ENCODE measurements at regions not wholly inside any gene's neighbourhood (a gene's known extent, or its start where the extent isn't known, plus 50 kb on each side); places are given as distances from the start of the nearest gene placed in this dataset.
"Not testable (repeated sequence)": the region's sequence is repeated elsewhere in the genome, so short reads cannot be mapped to it uniquely, and the experiment has no call there.

DNA sequence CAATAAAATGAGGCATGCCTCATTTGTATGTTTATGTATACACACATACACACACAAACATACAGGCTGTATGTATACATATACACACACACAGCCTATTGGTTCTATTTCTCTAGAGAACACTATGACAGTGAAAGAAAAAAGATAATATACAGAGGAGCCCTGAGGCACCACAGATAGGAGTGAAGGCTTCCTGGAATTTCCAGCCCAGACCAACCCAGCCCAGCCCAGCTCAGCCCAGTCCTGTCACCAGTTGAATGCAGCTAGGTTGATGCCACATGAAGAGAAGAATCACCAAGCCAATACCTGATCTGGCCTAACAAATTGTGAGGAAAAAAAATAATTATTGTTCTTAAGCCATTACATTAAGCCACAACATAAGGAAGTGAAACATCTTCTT lies 126.9 kb upstream of the PDE4D start:
- no peak overlapping the region for H3K23ac ChIP-seq (ENCODE audit: low read length in 2 of 2)
- no peak overlapping the region for H3K14ac ChIP-seq (ENCODE audit: low read length in 2 of 2)
- H2BK5ac ChIP-seq (ENCODE audit: low read depth, low read length, poor library complexity, severe bottlenecking) = no peak overlapping the region
- no peaks in the 10 kb centered on the region for H3K36me3 ChIP-seq (ENCODE audit: control insufficient read depth in 1 of 2, insufficient read depth in 2 of 2, low read depth in 1 of 2, low read length in 2 of 2)
- H2BK120ac ChIP-seq (ENCODE audit: low read depth, low read length) = no peak overlapping the region
- DNase-seq = no peak
- no peak overlapping the region for H2BK12ac ChIP-seq (ENCODE audit: low read length in 2 of 2)
- H4K91ac ChIP-seq (ENCODE audit: low read length) = no peak overlapping the region
- no peaks in the 10 kb centered on the region for H3K79me1 ChIP-seq (replicated peaks; ENCODE audit: low read length, poor library complexity, severe bottlenecking)
- no peak overlapping the region for H2AFZ ChIP-seq (ENCODE audit: low read depth, low read length)
- no peak overlapping the region for H3K4me3 ChIP-seq (ENCODE audit: insufficient read depth in 1 of 2, low read depth in 1 of 2, low read length in 2 of 2)
- no peaks in the 10 kb centered on the region for H3K27me3 ChIP-seq (ENCODE audit: control insufficient read depth in 1 of 2, insufficient read depth in 1 of 2, low read length in 2 of 2)
- H3K4me2 ChIP-seq (ENCODE audit: low read length, poor library complexity, severe bottlenecking) = no peak overlapping the region
- H2BK15ac ChIP-seq (ENCODE audit: low read depth, poor library complexity, severe bottlenecking) = no peak overlapping the region
- H3K18ac ChIP-seq (ENCODE audit: low read depth in 1 of 2, low read length in 2 of 2) = no peak overlapping the region
- H3K4me1 ChIP-seq (ENCODE audit: control insufficient read depth, insufficient read depth, low read depth, low read length) = no peaks in the 10 kb centered on the region
- H3K4ac ChIP-seq (ENCODE audit: low read depth in 1 of 2, low read length in 2 of 2) = no peak overlapping the region
- H3K27ac ChIP-seq (ENCODE audit: low read length, poor library complexity, severe bottlenecking) = no peak overlapping the region
- no peak overlapping the region for H4K8ac ChIP-seq (ENCODE audit: low read length)
- no peak overlapping the region for H2AK5ac ChIP-seq (ENCODE audit: low read length, severe bottlenecking)
- no peaks in the 10 kb centered on the region for H3K9me3 ChIP-seq (ENCODE audit: control insufficient read depth, low read length)
- H3K9ac ChIP-seq (ENCODE audit: low read length) = no peak overlapping the region

DNA sequence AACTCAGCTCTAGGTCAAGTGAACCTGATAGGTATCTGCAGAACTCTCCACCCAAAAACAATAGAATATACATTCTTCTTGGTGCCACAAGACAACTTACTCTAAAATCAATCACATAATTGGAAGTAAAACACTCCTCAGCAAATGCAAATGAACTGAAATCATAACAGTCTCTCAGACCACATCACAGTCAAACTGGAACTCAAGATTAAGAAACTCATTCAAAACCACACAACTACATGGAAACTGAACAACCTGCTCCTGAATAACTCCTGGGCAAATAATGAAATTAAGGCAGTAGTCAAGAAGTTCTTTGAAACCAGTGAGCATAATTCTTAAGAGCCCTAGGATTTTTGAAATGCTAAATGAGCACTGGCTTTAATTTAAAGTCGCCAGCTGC lies 125.4 kb upstream of the PDE4D start:
- not testable (repeated sequence) for H3K18ac ChIP-seq (ENCODE audit: low read depth in 1 of 2, low read length in 2 of 2); H3K79me1 ChIP-seq (replicated peaks; ENCODE audit: low read length, poor library complexity, severe bottlenecking); H2BK120ac ChIP-seq (ENCODE audit: low read depth, low read length); H4K91ac ChIP-seq (ENCODE audit: low read length); H4K8ac ChIP-seq (ENCODE audit: low read length); H3K36me3 ChIP-seq (ENCODE audit: control insufficient read depth in 1 of 2, insufficient read depth in 2 of 2, low read depth in 1 of 2, low read length in 2 of 2); H3K4me2 ChIP-seq (ENCODE audit: low read length, poor library complexity, severe bottlenecking); DNase-seq; H3K14ac ChIP-seq (ENCODE audit: low read length in 2 of 2); H3K27me3 ChIP-seq (ENCODE audit: control insufficient read depth in 1 of 2, insufficient read depth in 1 of 2, low read length in 2 of 2); H3K23ac ChIP-seq (ENCODE audit: low read length in 2 of 2); H3K27ac ChIP-seq (ENCODE audit: low read length, poor library complexity, severe bottlenecking); H3K9ac ChIP-seq (ENCODE audit: low read length); H2BK5ac ChIP-seq (ENCODE audit: low read depth, low read length, poor library complexity, severe bottlenecking); H3K4ac ChIP-seq (ENCODE audit: low read depth in 1 of 2, low read length in 2 of 2); H2BK15ac ChIP-seq (ENCODE audit: low read depth, poor library complexity, severe bottlenecking); H3K9me3 ChIP-seq (ENCODE audit: control insufficient read depth, low read length); H3K4me1 ChIP-seq (ENCODE audit: control insufficient read depth, insufficient read depth, low read depth, low read length); H2AFZ ChIP-seq (ENCODE audit: low read depth, low read length); H3K4me3 ChIP-seq (ENCODE audit: insufficient read depth in 1 of 2, low read depth in 1 of 2, low read length in 2 of 2); H2AK5ac ChIP-seq (ENCODE audit: low read length, severe bottlenecking); H2BK12ac ChIP-seq (ENCODE audit: low read length in 2 of 2)
- WGBS = 100% methylated on average over 1 of the region's 1 CpG

DNA sequence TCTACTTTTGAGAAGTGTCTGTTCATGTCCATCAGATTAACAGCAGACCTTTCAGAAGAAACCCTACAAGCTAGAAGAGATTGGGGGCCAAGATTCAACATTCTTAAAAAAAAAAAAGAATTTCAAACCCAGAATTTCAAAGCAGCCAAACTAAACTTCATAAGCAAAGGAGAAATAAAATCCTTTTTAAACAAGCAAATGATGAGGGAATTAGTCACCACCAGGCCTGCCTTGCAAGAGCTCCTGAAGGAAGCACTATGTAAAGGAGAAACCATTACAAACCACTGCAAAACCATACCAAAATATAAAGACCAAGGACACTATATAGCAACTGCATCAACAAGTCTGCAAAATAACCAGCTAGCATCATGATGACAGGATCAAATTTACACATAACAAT lies 124.6 kb upstream of the PDE4D start:
- Histone ChIP-seq H2BK12ac (ENCODE audit: low read length in 2 of 2) (no peak overlapping the region), H3K36me3 (ENCODE audit: control insufficient read depth in 1 of 2, insufficient read depth in 2 of 2, low read depth in 1 of 2, low read length in 2 of 2) (no peaks in the 10 kb centered on the region), H3K18ac (ENCODE audit: low read depth in 1 of 2, low read length in 2 of 2) (no peak overlapping the region), H2BK15ac (ENCODE audit: low read depth, poor library complexity, severe bottlenecking) (no peak overlapping the region), H2BK120ac (ENCODE audit: low read depth, low read length) (no peak overlapping the region), H4K91ac (ENCODE audit: low read length) (no peak overlapping the region), H4K8ac (ENCODE audit: low read length) (no peak overlapping the region), H3K9me3 (ENCODE audit: control insufficient read depth, low read length) (no peaks in the 10 kb centered on the region), H3K14ac (ENCODE audit: low read length in 2 of 2) (no peak overlapping the region), H3K27me3 (ENCODE audit: control insufficient read depth in 1 of 2, insufficient read depth in 1 of 2, low read length in 2 of 2) (no peaks in the 10 kb centered on the region), H3K27ac (ENCODE audit: low read length, poor library complexity, severe bottlenecking) (no peak overlapping the region), H3K4me3 (ENCODE audit: insufficient read depth in 1 of 2, low read depth in 1 of 2, low read length in 2 of 2) (no peak overlapping the region), H3K4me2 (ENCODE audit: low read length, poor library complexity, severe bottlenecking) (no peak overlapping the region), H3K79me1 (replicated peaks; ENCODE audit: low read length, poor library complexity, severe bottlenecking) (no peaks in the 10 kb centered on the region), H2AFZ (ENCODE audit: low read depth, low read length) (no peak overlapping the region), H3K4me1 (ENCODE audit: control insufficient read depth, insufficient read depth, low read depth, low read length) (no peaks in the 10 kb centered on the region), H3K4ac (ENCODE audit: low read depth in 1 of 2, low read length in 2 of 2) (no peak overlapping the region), H2BK5ac (ENCODE audit: low read depth, low read length, poor library complexity, severe bottlenecking) (no peak overlapping the region), H2AK5ac (ENCODE audit: low read length, severe bottlenecking) (no peak overlapping the region), H3K9ac (ENCODE audit: low read length) (no peak overlapping the region), H3K23ac (ENCODE audit: low read length in 2 of 2) (no peak overlapping the region)
- DNase-seq = no peak

DNA sequence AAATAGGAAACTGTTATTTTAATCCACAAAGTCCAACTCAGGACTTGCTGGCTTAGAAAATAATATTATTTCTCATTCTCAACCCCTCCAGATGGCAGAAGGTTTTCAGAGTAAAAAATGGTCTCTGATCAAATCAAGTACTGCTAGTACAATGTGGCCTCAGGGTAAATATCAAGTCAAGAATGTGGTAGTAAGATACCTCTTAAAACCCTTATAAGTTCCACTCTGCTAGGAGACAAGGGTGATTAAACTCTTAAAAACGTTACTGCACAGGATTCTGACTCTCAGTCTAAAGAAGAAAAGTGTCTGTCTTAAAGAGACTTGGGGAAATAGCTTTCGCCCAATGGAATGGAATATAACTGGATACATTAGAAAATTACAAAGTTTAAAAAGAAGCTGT lies 120.8 kb upstream of the PDE4D start:
- H2BK15ac ChIP-seq (ENCODE audit: low read depth, poor library complexity, severe bottlenecking) = no peak overlapping the region
- no peaks in the 10 kb centered on the region for H3K4me1 ChIP-seq (ENCODE audit: control insufficient read depth, insufficient read depth, low read depth, low read length)
- no peak overlapping the region for H2AFZ ChIP-seq (ENCODE audit: low read depth, low read length)
- H3K18ac ChIP-seq (ENCODE audit: low read depth in 1 of 2, low read length in 2 of 2) = no peak overlapping the region
- H4K8ac ChIP-seq (ENCODE audit: low read length) = no peak overlapping the region
- no peak overlapping the region for H3K4ac ChIP-seq (ENCODE audit: low read depth in 1 of 2, low read length in 2 of 2)
- no peaks in the 10 kb centered on the region for H3K27me3 ChIP-seq (ENCODE audit: control insufficient read depth in 1 of 2, insufficient read depth in 1 of 2, low read length in 2 of 2)
- H3K4me3 ChIP-seq (ENCODE audit: insufficient read depth in 1 of 2, low read depth in 1 of 2, low read length in 2 of 2) = no peak overlapping the region
- no peaks in the 10 kb centered on the region for H3K79me1 ChIP-seq (replicated peaks; ENCODE audit: low read length, poor library complexity, severe bottlenecking)
- no peak overlapping the region for H2BK120ac ChIP-seq (ENCODE audit: low read depth, low read length)
- 69% methylated on average over 2 of the region's 2 CpGs for WGBS
- H3K4me2 ChIP-seq (ENCODE audit: low read length, poor library complexity, severe bottlenecking) = no peak overlapping the region
- no peak overlapping the region for H3K23ac ChIP-seq (ENCODE audit: low read length in 2 of 2)
- no peak overlapping the region for H2AK5ac ChIP-seq (ENCODE audit: low read length, severe bottlenecking)
- no peak overlapping the region for H2BK12ac ChIP-seq (ENCODE audit: low read length in 2 of 2)
- no peak overlapping the region for H3K9ac ChIP-seq (ENCODE audit: low read length)
- no peak overlapping the region for H3K27ac ChIP-seq (ENCODE audit: low read length, poor library complexity, severe bottlenecking)
- DNase-seq = no peak
- H4K91ac ChIP-seq (ENCODE audit: low read length) = no peak overlapping the region
- no peak overlapping the region for H2BK5ac ChIP-seq (ENCODE audit: low read depth, low read length, poor library complexity, severe bottlenecking)
- H3K14ac ChIP-seq (ENCODE audit: low read length in 2 of 2) = no peak overlapping the region
- H3K9me3 ChIP-seq (ENCODE audit: control insufficient read depth, low read length) = no peaks in the 10 kb centered on the region
- no peaks in the 10 kb centered on the region for H3K36me3 ChIP-seq (ENCODE audit: control insufficient read depth in 1 of 2, insufficient read depth in 2 of 2, low read depth in 1 of 2, low read length in 2 of 2)
